HepG2 (cell line): ENCODE measurements at regions not wholly inside any gene's neighbourhood (a gene's known extent, or its start where the extent isn't known, plus 50 kb on each side); places are given as distances from the start of the nearest gene placed in this dataset.

Experiments
- CSRNP2 ChIP-seq: sonication (generic); formaldehyde crosslinking; conservative IDR thresholded peaks from 2 replicates; pipeline ENCODE4 v1.8.0; 2022; ENCODE audit warnings: low read depth, missing genetic modification reagents
- DMAP1 ChIP-seq: IDR thresholded peaks from 2 replicates; pipeline ENCODE4 v1.6.1; 2016
- FOXP1 ChIP-seq, 2 experiments: fragments of 450-650 bp in 1 of 2; IDR thresholded peaks; 2 replicates each; pipeline ENCODE4 v1.6.1; 2017 to 2018; ENCODE audit warnings: antibody characterized with exemption in 1 of 2
- JUND ChIP-seq: sonication (generic); formaldehyde crosslinking; IDR thresholded peaks from 2 replicates; pipeline ENCODE4 v1.8.0; 2022; ENCODE audit warnings: mild to moderate bottlenecking, missing genetic modification reagents
- MAZ ChIP-seq, 2 experiments: sonication (generic) in 1 of 2; formaldehyde crosslinking in 1 of 2; IDR thresholded peaks; 2 replicates each; pipeline versions ENCODE4 v1.5.0 to v1.6.1; 2012 to 2020; ENCODE audit warnings: low read depth in 2 of 2, mild to moderate bottlenecking in 2 of 2, borderline replicate concordance in 1 of 2, improper control_type of control experiment in 1 of 2, low read length in 1 of 2, missing genetic modification reagents in 1 of 2, moderate library complexity in 1 of 2
- MIER2 ChIP-seq: IDR thresholded peaks from 2 replicates; pipeline ENCODE4 v1.6.1; 2016; ENCODE audit warnings: missing biosample characterization, missing genetic modification reagents
- NFKB2 ChIP-seq: sonication (generic); formaldehyde crosslinking; IDR thresholded peaks from 2 replicates; pipeline ENCODE4 v1.4.0; 2020; ENCODE audit warnings: missing genetic modification reagents, borderline replicate concordance
- NFKBIZ ChIP-seq: IDR thresholded peaks from 2 replicates; pipeline ENCODE4 v1.6.1; 2018; ENCODE audit warnings: missing genetic modification reagents, missing compliant biosample characterization
- RXRA ChIP-seq: sonication (generic); formaldehyde crosslinking; IDR thresholded peaks from 2 replicates; pipeline ENCODE4 v1.5.1; 2020; ENCODE audit warnings: missing genetic modification reagents
- SIN3A ChIP-seq: IDR thresholded peaks from 2 replicates; pipeline ENCODE4 v1.6.1; 2011; ENCODE audit warnings: low read depth, mild to moderate bottlenecking, control low read depth, low read length, borderline replicate concordance
- SIX1 ChIP-seq: sonication (generic); formaldehyde crosslinking; IDR thresholded peaks from 2 replicates; pipeline ENCODE4 v1.4.0; 2020; ENCODE audit warnings: missing genetic modification reagents, borderline replicate concordance
- SNRNP70 ChIP-seq: fragments of 200-400 bp; formaldehyde crosslinking; IDR thresholded peaks from 2 replicates; pipeline ENCODE4 v1.6.1; 2017; ENCODE audit warnings: mild to moderate bottlenecking, low read depth, low read length, moderate library complexity
- TBX3 ChIP-seq: fragments of 450-650 bp; IDR thresholded peaks from 2 replicates; pipeline ENCODE4 v1.6.1; 2017; ENCODE audit warnings: antibody characterized with exemption, mild to moderate bottlenecking, inconsistent platforms, borderline replicate concordance
- TFE3 ChIP-seq: IDR thresholded peaks from 2 replicates; pipeline ENCODE4 v1.6.1; 2016
- ZBTB44 ChIP-seq: sonication (generic); formaldehyde crosslinking; IDR thresholded peaks from 2 replicates; pipeline ENCODE4 v1.4.0; 2020; ENCODE audit warnings: missing genetic modification reagents
- ZHX1 ChIP-seq: sonication (generic); formaldehyde crosslinking; IDR thresholded peaks from 2 replicates; pipeline ENCODE4 v1.8.1; 2022; ENCODE audit warnings: low read depth, mild to moderate bottlenecking, missing genetic modification reagents
- ZMYM2 ChIP-seq: sonication (generic); formaldehyde crosslinking; IDR thresholded peaks from 2 replicates; pipeline ENCODE4 v1.8.0; 2022; ENCODE audit warnings: mild to moderate bottlenecking, missing genetic modification reagents
- ZNF205 ChIP-seq: IDR thresholded peaks from 2 replicates; pipeline ENCODE4 v1.6.1; 2018; ENCODE audit warnings: missing biosample characterization, missing genetic modification reagents
- ZNF235 ChIP-seq: sonication (generic); formaldehyde crosslinking; IDR thresholded peaks from 2 replicates; pipeline ENCODE4 v1.8.1; 2023; ENCODE audit warnings: mild to moderate bottlenecking, missing genetic modification reagents, borderline replicate concordance
- ZNF512B ChIP-seq: sonication (generic); formaldehyde crosslinking; IDR thresholded peaks from 2 replicates; pipeline ENCODE4 v1.5.1; 2020; ENCODE audit warnings: missing genetic modification reagents, mild to moderate bottlenecking, borderline replicate concordance

- TF ChIP-seq ZHX1: no peak
- peak; percentile 46; the same call in 1 of the 2 replicates for TF ChIP-seq JUND (CRISPR knock-in tag)
- TF ChIP-seq SNRNP70: no peak
- TF ChIP-seq TBX3: peak; percentile 99
- TF ChIP-seq ZNF512B: no peak
- peak; percentile 71; the same call in 1 of the 2 replicates for TF ChIP-seq NFKBIZ (CRISPR knock-in tag)
- TF ChIP-seq ZBTB44 (CRISPR knock-in tag): no peak
- TF ChIP-seq MAZ (IDR thresholded peaks at IDR 0.05; ENCODE audit: borderline replicate concordance, low read depth, low read length): no peak
- TF ChIP-seq MAZ (CRISPR knock-in tag; IDR thresholded peaks at IDR 0.05; ENCODE audit: low read depth): no peak
- TF ChIP-seq CSRNP2 (CRISPR knock-in tag): no peak
- peak; percentile 61; the same call in 1 of the 2 replicates for TF ChIP-seq FOXP1 (IDR thresholded peaks at IDR 0.05)
- peak; percentile 94 for TF ChIP-seq FOXP1 (CRISPR knock-in tag; IDR thresholded peaks at IDR 0.05)
- no peak for TF ChIP-seq NFKB2 (CRISPR knock-in tag)
- TF ChIP-seq SIN3A: no peak
- TF ChIP-seq SIX1 (CRISPR knock-in tag): 0 out of 2 replicates have a peak, but pooled peaks have one; percentile 32
- TF ChIP-seq MIER2 (CRISPR knock-in tag): peak; percentile 74; the same call in 1 of the 2 replicates
- TF ChIP-seq ZNF235 (CRISPR knock-in tag): no peak
- no peak for TF ChIP-seq ZMYM2 (CRISPR knock-in tag)
- peak; percentile 77 for TF ChIP-seq TFE3
- TF ChIP-seq ZNF205 (CRISPR knock-in tag): peak; percentile 59; the same call in 1 of the 2 replicates
- no peak for TF ChIP-seq RXRA (CRISPR knock-in tag)
- TF ChIP-seq DMAP1 (CRISPR knock-in tag): no peak
These were observed 87.9 kb upstream of the ETAA1 start (continued) for GRCh38 chr2:67309281-67309680.
